ENCODE measurements at regions not wholly inside any gene's neighbourhood (a gene's known extent, or its start where the extent isn't known, plus 50 kb on each side); places are given as distances from the start of the nearest gene placed in this dataset.

- no peaks in the 10 kb centered on the region for H3K9me1 ChIP-seq (replicated peaks; ENCODE audit: control insufficient read depth, extremely low read depth, insufficient read depth, low read length)
- no peak overlapping the region for H3K9ac ChIP-seq (replicated peaks; ENCODE audit: extremely low read depth, insufficient read depth, low read length)
- no TSS peak for BruUV-seq (replicated peaks)
- intact Hi-C loops (cut with micrococcal nuclease): no loop called here
- H3K27me3 ChIP-seq (ENCODE audit: control insufficient read depth in 2 of 2, insufficient read depth in 2 of 2, low read length in 2 of 2): no peaks in the 10 kb centered on the region
- H3K27ac ChIP-seq (ENCODE audit: insufficient read depth, low read depth, low read length): no peak overlapping the region
- no peak overlapping the region for H3K4me2 ChIP-seq (ENCODE audit: insufficient read depth, low read length)
- DNase-seq (ENCODE audit: low read depth, low spot score) (no peak), FAIRE-seq (no peak)
- H3K9me3 ChIP-seq (replicated peaks; ENCODE audit: control insufficient read depth, insufficient read depth, low read length): no peaks in the 10 kb centered on the region
- no peak overlapping the region for H3K4me3 ChIP-seq (replicated peaks in 1 of 3; ENCODE audit: insufficient read depth in 1 of 3, low read depth in 1 of 3, low read length in 3 of 3)
- no peaks in the 10 kb centered on the region for H4K20me1 ChIP-seq (replicated peaks; ENCODE audit: control insufficient read depth, extremely low read depth, insufficient read depth, low read length)
- H3K4me1 ChIP-seq (ENCODE audit: control insufficient read depth, extremely low read depth, insufficient read depth, low read length): no peaks in the 10 kb centered on the region
- dilution Hi-C loops (cut with MboI; ENCODE audit: extremely low pct_ligation_motif_present, low sequenced_read_pairs): no loop called here
- H3K36me3 ChIP-seq (ENCODE audit: control insufficient read depth in 2 of 2, extremely low read depth in 1 of 2, insufficient read depth in 2 of 2, low read length in 2 of 2): no peaks in the 10 kb centered on the region
- H3K79me2 ChIP-seq (ENCODE audit: control insufficient read depth, insufficient read depth, low read length): no peaks in the 10 kb centered on the region
- H2AFZ ChIP-seq (ENCODE audit: low read depth, low read length): no peak overlapping the region
- ChIA-PET POLR2A (no interaction called here), CTCF (no interaction called here)
- TF ChIP-seq GATA2 (IDR thresholded peaks at IDR 0.05; ENCODE audit: insufficient read depth, insufficient read length, low read depth, low read length): no peak
- no peak for TF ChIP-seq MYC (IDR thresholded peaks at IDR 0.05; ENCODE audit: low read depth, low read length)
- TF ChIP-seq FOS (IDR thresholded peaks at IDR 0.05; ENCODE audit: borderline replicate concordance, insufficient read depth, low read length): no peak
- no peak for TF ChIP-seq POLR2AphosphoS5 (IDR thresholded peaks at IDR 0.05; ENCODE audit: insufficient read depth, low read depth, low read length)
- no peak for TF ChIP-seq JUN (IDR thresholded peaks at IDR 0.05; ENCODE audit: borderline replicate concordance, insufficient read depth, insufficient read length, low read depth)
- TF ChIP-seq MAX (IDR thresholded peaks at IDR 0.05; ENCODE audit: insufficient read depth, insufficient read length): no peak
- TF ChIP-seq POLR2A (IDR thresholded peaks at IDR 0.05; ENCODE audit: low read depth, low read length): no peak
- no peak for TF ChIP-seq CTCF (IDR thresholded peaks at IDR 0.05; ENCODE audit: extremely low read depth in 1 of 2, insufficient read depth in 1 of 2, low read depth in 1 of 2, low read length in 2 of 2)
- no peak for TF ChIP-seq EZH2 (IDR thresholded peaks at IDR 0.05; ENCODE audit: borderline replicate concordance, low read depth, low read length, severe bottlenecking)
These were observed 117.5 kb upstream of the ZNF462 start for GRCh38 chr9:106745457-106745856.
